Aorta (tissue), 5 donors: ENCODE measurements at regions not wholly inside any gene's neighbourhood (a gene's known extent, or its start where the extent isn't known, plus 50 kb on each side); places are given as distances from the start of the nearest gene placed in this dataset.
"Not testable (repeated sequence)": the region's sequence is repeated elsewhere in the genome, so short reads cannot be mapped to it uniquely, and the experiment has no call there.

ENCODE experiments used
- ATAC-seq: fragments of 200-7000 bp; cut with Tn5 transposase; one replicate; pipeline ENCODE4 v1.9.1; 2022; ENCODE audit warnings: moderate library complexity; ENCODE audit not compliant: low FRiP score
- DNase-seq, 2 donors: peaks; one replicate each; pipeline ENCODE4 v3.0.0-alpha.2; 2020
- H3K27ac ChIP-seq, 2 donors: one replicate each; pipeline ENCODE4 v1.5.1; 2013; ENCODE audit warnings: low read length in 2 of 2, mild to moderate bottlenecking in 2 of 2, moderate library complexity in 2 of 2, control low read depth in 1 of 2, inconsistent platforms in 1 of 2, low read depth in 1 of 2
- H3K27me3 ChIP-seq, 2 donors: one replicate each; pipeline ENCODE4 v1.6.1; 2013; ENCODE audit warnings: control low read depth in 1 of 2, low read length in 1 of 2, mild to moderate bottlenecking in 1 of 2, moderate library complexity in 1 of 2; ENCODE audit not compliant: insufficient read depth in 2 of 2, control insufficient read depth in 1 of 2
- H3K36me3 ChIP-seq, 2 donors: one replicate each; pipeline ENCODE4 v1.6.1; 2013; ENCODE audit warnings: control low read depth in 1 of 2, low read length in 1 of 2, mild to moderate bottlenecking in 1 of 2; ENCODE audit not compliant: insufficient read depth in 2 of 2, control insufficient read depth in 1 of 2
- H3K4me1 ChIP-seq, 2 donors: one replicate each; pipeline ENCODE4 v1.6.1; 2013; ENCODE audit warnings: low read length in 2 of 2, control low read depth in 1 of 2, mild to moderate bottlenecking in 1 of 2, moderate library complexity in 1 of 2; ENCODE audit not compliant: insufficient read depth in 2 of 2, control insufficient read depth in 1 of 2
- H3K4me3 ChIP-seq, 2 donors: one replicate each; pipeline ENCODE4 v1.5.1; 2013; ENCODE audit warnings: low read length in 2 of 2, control low read depth in 1 of 2, mild to moderate bottlenecking in 1 of 2
- H3K9me3 ChIP-seq: one replicate; pipeline ENCODE4 v1.6.1; 2013; ENCODE audit warnings: mild to moderate bottlenecking, low read length; ENCODE audit not compliant: control insufficient read depth
- WGBS, 2 donors: extraction: QIAGEN DNeasy Blood & Tissue Kit; methylation state at CpG; one replicate each; pipeline ENCODE4 v1.1.7; 2013; 5-methylcytosine and 5-hydroxymethylcytosine counted together
- intact Hi-C, 2 donors: fragments of 100-400 bp; cut with DNase I; formaldehyde crosslinking; loops; one replicate each; pipeline versions ENCODE4 v1.14.2 to v1.15.0; 2022
- donor health status: healthy with polysubstance abuse.
- donor health status: Bipolar disorder and iron deficiency.
- donor health status: DM: no; HTN: no; CAD: no.
- donor health status: DM: no; HTN: no; CAD: no.
- donor health status: DM: yes; HTN: yes; CAD: no.

GRCh38 chr5:93682471-93683404 is 58.7 kb downstream of the POU5F2 start:
- intact Hi-C loops, H3K4me1 ChIP-seq, H3K4me3 ChIP-seq, ATAC-seq, H3K9me3 ChIP-seq, H3K27me3 ChIP-seq, H3K36me3 ChIP-seq, DNase-seq, H3K27ac ChIP-seq: not testable (repeated sequence)
- WGBS, 2 donors, result 50 to 55% methylated on average over 8 of the region's 8 CpGs

DNA sequence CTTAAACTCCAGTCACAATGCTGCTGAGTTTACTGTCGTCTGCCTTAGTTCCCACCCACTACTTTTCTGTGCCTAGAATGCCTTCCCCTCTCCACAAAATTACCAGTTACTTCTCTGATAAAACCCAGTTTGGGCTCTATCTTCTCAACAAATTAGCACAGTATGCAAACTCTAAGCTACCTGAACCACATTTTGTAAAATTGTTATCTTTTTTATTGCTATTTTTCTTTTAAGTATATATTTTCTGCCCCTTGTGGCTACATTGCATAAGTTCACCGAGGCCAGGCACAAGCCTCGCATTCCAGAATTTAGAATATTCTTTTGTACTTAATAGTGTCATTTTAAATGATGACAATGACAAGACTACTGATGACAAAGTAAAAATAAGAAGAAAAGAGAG is 60.0 kb downstream of the POU5F2 start:
- no peak for ATAC-seq
- H3K27ac ChIP-seq, result no peak overlapping the region
- no peaks in the 10 kb centered on the region for H3K36me3 ChIP-seq
- 68 to 69% methylated on average over 3 of the region's 3 CpGs for WGBS, 2 donors
- intact Hi-C loops, result no loop called here
- no peak overlapping the region for H3K4me3 ChIP-seq
- H3K27me3 ChIP-seq, result no peaks in the 10 kb centered on the region
- H3K4me1 ChIP-seq, result peaks cover 0 to 3% of the 10 kb centered on the region in 2 donors
- no peak for DNase-seq
- peaks cover 1% of the 10 kb centered on the region for H3K9me3 ChIP-seq

GRCh38 chr5:93677359-93677891 is 64.0 kb downstream of the POU5F2 start:
- intact Hi-C loops, result no loop called here
- Histone ChIP-seq H3K9me3 (peaks cover 1% of the 10 kb centered on the region), H3K4me3 (no peak overlapping the region), H3K27me3 (no peaks in the 10 kb centered on the region), H3K27ac (no peak overlapping the region), H3K36me3 (no peaks in the 10 kb centered on the region), H3K4me1 (peaks cover 0 to 3% of the 10 kb centered on the region in 2 donors)
- DNase-seq (peak in 1 of 2 donors; percentile 58), ATAC-seq (peak; percentile 44)
- WGBS, 2 donors, result 14 to 19% methylated on average over 7 of the region's 7 CpGs

- H3K4me3 ChIP-seq, result no peak overlapping the region
- intact Hi-C loops, result no loop called here
- peaks cover 0 to 3% of the 10 kb centered on the region in 2 donors for H3K4me1 ChIP-seq
- no peak overlapping the region for H3K27ac ChIP-seq
- ATAC-seq (no peak), DNase-seq (no peak)
- H3K9me3 ChIP-seq, result peaks cover 1% of the 10 kb centered on the region
- H3K36me3 ChIP-seq, result no peaks in the 10 kb centered on the region
- 85 to 88% methylated on average over 5 of the region's 5 CpGs for WGBS, 2 donors
- no peaks in the 10 kb centered on the region for H3K27me3 ChIP-seq
Measured at GRCh38 chr5:93676704-93677103, 64.7 kb downstream of the POU5F2 start.

GRCh38 chr5:93675460-93676450 is 65.6 kb downstream of the POU5F2 start:
- Histone ChIP-seq H3K27ac (no peak overlapping the region), H3K9me3 (peaks cover 1% of the 10 kb centered on the region), H3K27me3 (no peaks in the 10 kb centered on the region), H3K4me1 (peaks cover 0 to 3% of the 10 kb centered on the region in 2 donors), H3K36me3 (no peaks in the 10 kb centered on the region), H3K4me3 (no peak overlapping the region)
- intact Hi-C loops, result no loop called here
- no peak for DNase-seq
- no peak for ATAC-seq
- WGBS, 2 donors, result 91 to 94% methylated on average over 1 of the region's 1 CpG

- Histone ChIP-seq H3K9me3 (peaks cover 1% of the 10 kb centered on the region), H3K4me1 (peaks cover 0 to 3% of the 10 kb centered on the region in 2 donors), H3K4me3 (no peak overlapping the region), H3K36me3 (no peaks in the 10 kb centered on the region), H3K27ac (no peak overlapping the region), H3K27me3 (no peaks in the 10 kb centered on the region)
- no peak for ATAC-seq
- 94 to 98% methylated on average over 1 of the region's 1 CpG for WGBS, 2 donors
- intact Hi-C loops, result no loop called here
- DNase-seq, result no peak
Measured at GRCh38 chr5:93674866-93675459, 66.4 kb downstream of the POU5F2 start.

GRCh38 chr5:93674138-93674537 is 67.3 kb downstream of the POU5F2 start:
- H3K36me3 ChIP-seq, result no peaks in the 10 kb centered on the region
- H3K27ac ChIP-seq, result no peak overlapping the region
- intact Hi-C loops, result no loop called here
- ATAC-seq (no peak), DNase-seq (no peak)
- H3K9me3 ChIP-seq, result peaks cover 1% of the 10 kb centered on the region
- no peaks in the 10 kb centered on the region for H3K27me3 ChIP-seq
- H3K4me3 ChIP-seq, result no peak overlapping the region
- 76 to 81% methylated on average over 5 of the region's 5 CpGs for WGBS, 2 donors
- peaks cover 0 to 3% of the 10 kb centered on the region in 2 donors for H3K4me1 ChIP-seq

DNA sequence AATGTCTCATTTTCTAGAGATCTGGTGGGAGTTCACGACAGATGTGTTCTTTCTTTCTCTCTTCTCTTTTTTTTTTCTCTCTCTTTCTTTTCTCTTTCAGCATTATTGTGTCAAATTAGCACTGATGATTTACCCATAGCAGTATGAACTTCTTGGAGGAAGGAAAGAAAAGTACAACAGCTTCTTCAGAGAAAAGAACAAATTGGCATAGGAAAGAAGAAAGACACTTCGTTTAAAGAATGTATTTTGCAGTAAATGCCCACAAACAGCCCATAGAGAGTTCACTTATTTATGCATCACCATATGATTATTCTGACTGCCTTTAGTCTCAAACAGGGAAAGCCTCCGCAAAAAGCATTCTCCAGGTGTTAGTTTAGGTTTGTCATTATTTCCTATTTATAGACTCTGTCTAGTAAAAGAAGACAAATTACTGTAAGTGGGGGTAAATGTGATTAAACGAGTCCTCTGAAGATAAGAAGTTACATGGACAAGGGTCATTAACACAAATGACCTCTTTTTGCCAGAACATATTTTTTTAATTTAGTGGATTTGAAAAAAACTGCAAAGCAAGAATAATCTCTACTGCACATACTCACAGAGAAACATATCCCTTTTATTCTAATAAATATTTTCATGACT is 68.0 kb downstream of the POU5F2 start:
- Histone ChIP-seq H3K27ac (no peak overlapping the region), H3K9me3 (peaks cover 1% of the 10 kb centered on the region), H3K36me3 (no peaks in the 10 kb centered on the region), H3K27me3 (no peaks in the 10 kb centered on the region), H3K4me3 (no peak overlapping the region), H3K4me1 (peaks cover 0 to 3% of the 10 kb centered on the region in 2 donors)
- DNase-seq (no peak), ATAC-seq (no peak)
- intact Hi-C loops, result no loop called here
- 76 to 78% methylated on average over 4 of the region's 4 CpGs for WGBS, 2 donors
